Astrocyte (in vitro differentiated cells and primary cell): ENCODE measurements at regions not wholly inside any gene's neighbourhood (a gene's known extent, or its start where the extent isn't known, plus 50 kb on each side); places are given as distances from the start of the nearest gene placed in this dataset.

Source experiments
- CTCF ChIP-seq: IDR thresholded peaks from 2 replicates; pipeline ENCODE4 v1.5.1; 2011; ENCODE audit warnings: low read depth, mild to moderate bottlenecking, inconsistent platforms, low read length, moderate library complexity; ENCODE audit not compliant: insufficient read depth
- EZH2 ChIP-seq: IDR thresholded peaks from 2 replicates; pipeline ENCODE4 v1.6.1; 2012; ENCODE audit warnings: mild to moderate bottlenecking, low read length, inconsistent platforms; ENCODE audit not compliant: insufficient read depth

GRCh38 chr16:80324371-80324770 is 216.4 kb upstream of the DYNLRB2 start:
- no peak for TF ChIP-seq EZH2
- TF ChIP-seq CTCF: no peak
